GM18507 (cell line): ENCODE measurements at regions not wholly inside any gene's neighbourhood (a gene's known extent, or its start where the extent isn't known, plus 50 kb on each side); places are given as distances from the start of the nearest gene placed in this dataset.
"Not testable (repeated sequence)": the region's sequence is repeated elsewhere in the genome, so short reads cannot be mapped to it uniquely, and the experiment has no call there.

Source experiments
- DNase-seq: peaks from one replicate; pipeline ENCODE4 v3.0.0; 2011; ENCODE audit warnings: low read depth; ENCODE audit not compliant: insufficient read length; ENCODE audit errors: extremely low spot score
- FAIRE-seq: peaks from 2 replicates; lab custom pipeline; 2011; peaks lifted over from hg19 to GRCh38; lab: Jason Lieb, UNC

- not testable (repeated sequence) for FAIRE-seq, DNase-seq
These were observed 210.6 kb upstream of the PLGLB2 start for GRCh38 chr2:87537251-87537671.

GRCh38 chr2:87538268-87538667 is 209.6 kb upstream of the PLGLB2 start:
- FAIRE-seq, DNase-seq: not testable (repeated sequence)

DNA sequence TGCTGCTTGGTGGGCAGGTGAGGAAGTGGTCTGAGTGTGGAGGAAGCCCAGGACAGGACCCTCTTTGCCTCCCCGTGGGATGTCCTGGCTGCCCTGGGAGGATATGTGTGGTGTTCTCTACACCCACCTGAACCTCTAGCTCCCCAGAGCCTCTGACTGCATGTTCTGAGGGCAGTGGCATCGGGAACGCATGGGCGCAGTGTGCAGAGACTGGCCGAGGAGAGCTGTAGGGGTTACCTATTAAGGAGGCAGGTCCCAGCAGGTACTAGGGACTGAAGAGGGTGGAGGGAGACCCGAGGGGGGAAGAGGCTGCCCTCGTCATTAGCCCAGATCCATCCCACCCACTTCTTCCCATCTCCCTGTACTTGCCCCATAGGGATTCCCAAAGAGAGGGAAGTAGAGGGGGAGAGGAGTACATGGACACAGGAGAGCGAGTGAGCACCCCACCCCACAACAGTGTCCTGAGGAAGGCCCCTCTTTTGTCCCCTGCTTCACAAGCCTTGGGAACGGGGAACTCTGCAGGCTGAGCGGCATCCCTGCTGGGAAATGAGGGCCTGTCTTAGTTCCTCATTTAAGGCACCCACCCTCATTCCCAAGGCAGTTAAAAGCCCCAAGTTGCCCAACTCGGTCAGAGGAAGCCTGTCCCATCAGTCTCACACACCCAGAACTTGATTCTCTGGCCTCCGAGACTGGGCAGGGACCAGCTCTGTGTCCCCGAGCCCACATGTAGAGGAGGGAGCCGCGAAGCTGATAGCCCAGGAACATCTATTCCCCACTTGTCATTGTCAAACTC is 208.5 kb upstream of the PLGLB2 start:
- FAIRE-seq, DNase-seq: not testable (repeated sequence)

DNA sequence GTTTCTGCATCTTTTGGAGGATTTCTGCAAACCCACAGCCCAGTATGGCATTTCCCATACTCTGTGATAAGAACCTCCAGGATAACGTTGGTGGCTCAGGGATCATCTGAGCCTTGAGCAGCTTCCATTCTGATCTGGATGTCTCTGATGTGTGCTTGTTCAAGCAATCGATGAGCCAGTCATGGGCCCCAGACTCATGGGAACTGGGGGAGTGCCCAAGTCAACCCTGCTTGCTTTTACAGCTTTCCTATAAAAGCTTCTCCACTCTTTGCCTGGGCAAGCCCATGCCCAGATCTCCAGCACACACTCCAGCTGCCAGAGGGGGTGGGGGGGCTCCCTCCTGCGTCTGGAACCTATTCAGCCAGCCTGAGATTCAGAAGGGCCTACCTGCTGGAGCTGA is 207.6 kb upstream of the PLGLB2 start:
- DNase-seq, FAIRE-seq: not testable (repeated sequence)

DNA sequence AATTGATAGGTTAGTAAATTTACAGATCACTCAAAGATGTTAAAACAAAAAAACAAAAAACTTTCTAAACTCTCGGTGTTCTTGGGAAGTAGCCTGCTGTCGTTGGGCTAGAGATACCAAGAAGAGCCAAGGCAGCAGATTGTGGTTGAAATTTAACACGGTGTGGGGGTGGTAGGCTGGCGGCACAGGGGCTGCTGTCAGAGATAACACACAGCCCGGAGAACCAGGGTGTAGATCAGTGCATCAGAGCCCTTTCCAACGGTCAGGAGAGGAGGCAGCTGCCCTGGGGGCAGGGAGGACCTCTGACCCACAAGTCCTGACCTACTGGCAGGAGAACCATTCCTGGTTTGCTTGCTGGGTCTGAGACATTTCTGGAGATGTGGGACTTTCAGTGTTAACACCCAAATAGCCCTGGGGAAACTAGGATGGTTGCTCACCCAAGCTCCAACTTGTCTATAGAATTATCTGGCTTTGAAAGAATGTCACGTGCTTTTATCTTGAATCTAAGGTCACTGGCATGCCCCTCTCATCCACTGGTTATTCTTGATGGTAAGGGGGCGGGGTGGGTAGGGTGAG is 205.2 kb upstream of the PLGLB2 start:
- FAIRE-seq, DNase-seq: not testable (repeated sequence)

DNA sequence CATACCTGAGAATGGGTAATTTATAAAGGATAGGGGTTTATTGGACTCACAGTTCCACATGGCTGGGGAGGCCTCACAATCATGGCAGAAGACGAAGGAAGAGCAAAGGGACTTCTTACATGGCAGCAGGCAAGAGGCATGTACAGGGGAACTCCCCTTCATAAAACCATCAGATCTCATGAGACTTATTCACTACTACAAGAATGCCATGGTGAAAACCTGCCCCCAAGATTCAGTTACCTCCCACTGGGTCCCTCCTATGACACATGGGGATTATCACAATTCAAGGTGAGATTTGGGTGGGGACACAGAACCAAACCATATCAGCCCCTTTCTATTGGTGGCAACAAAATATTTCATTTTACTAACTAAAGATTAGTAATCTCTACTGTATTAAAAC is 204.1 kb upstream of the PLGLB2 start:
- FAIRE-seq, DNase-seq: not testable (repeated sequence)

- not testable (repeated sequence) for DNase-seq, FAIRE-seq
These were observed 200.8 kb upstream of the PLGLB2 start for GRCh38 chr2:87547106-87547505.

DNA sequence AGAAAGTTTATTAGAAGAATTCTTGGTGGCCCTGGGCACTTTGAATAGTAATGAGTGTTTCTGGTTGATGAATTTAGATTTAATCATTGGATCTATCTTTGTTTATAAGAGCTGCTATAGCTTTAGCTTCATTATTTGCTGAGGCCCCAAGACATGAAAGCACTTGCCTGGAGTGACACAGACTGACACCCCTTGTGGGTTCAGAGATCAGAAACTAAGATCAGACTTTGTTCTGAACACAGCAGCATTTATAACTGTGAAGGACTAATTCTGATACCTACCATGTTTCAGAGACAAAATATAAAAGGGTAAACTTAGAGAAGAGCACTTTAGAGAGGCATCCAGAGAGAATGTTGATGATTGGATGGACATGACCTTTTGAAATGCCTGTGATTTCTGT is 199.9 kb upstream of the PLGLB2 start:
- DNase-seq, FAIRE-seq: not testable (repeated sequence)

GRCh38 chr2:87548681-87549536 is 199.0 kb upstream of the PLGLB2 start:
- FAIRE-seq, DNase-seq: not testable (repeated sequence)

DNA sequence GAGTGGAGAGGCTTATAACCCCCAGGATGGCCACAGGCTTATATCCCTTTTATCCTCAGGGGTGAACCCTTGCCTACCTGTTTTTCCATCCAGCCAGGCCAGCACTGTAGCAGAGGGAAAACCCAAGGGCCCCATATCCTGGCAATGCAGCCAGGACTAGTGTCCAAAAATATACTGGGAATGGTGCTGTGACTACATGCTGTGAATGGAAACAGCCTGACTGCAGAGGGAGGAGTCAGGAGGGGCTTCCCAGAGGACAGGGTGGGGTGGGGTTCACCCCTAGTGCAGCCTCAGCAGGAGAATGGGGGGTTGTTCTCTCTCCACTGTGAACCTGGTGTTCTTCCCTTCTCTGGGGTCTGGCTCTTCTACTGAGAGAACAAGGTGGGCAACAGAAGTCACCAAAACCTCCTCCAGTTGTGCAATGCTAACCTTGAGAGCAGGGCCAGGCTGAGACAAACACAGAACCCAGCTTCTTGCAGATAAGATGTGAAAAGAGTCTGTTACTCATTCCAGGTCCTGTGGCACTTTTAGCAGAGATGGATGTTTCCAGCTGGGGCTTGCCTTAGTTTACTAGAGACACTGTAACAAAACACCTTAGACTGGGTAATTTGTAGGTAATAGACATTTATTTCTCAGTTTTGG is 198.2 kb upstream of the PLGLB2 start:
- FAIRE-seq, DNase-seq: not testable (repeated sequence)

GRCh38 chr2:87554678-87555077 is 193.2 kb upstream of the PLGLB2 start:
- not testable (repeated sequence) for FAIRE-seq

GRCh38 chr2:87555082-87555481 is 192.8 kb upstream of the PLGLB2 start:
- FAIRE-seq, DNase-seq: not testable (repeated sequence)

More at GRCh38 chr2:87554678-87555077, 193.2 kb upstream of the PLGLB2 start:
- not testable (repeated sequence) for DNase-seq

GRCh38 chr2:87559001-87559400 is 188.9 kb upstream of the PLGLB2 start:
- FAIRE-seq, result not testable (repeated sequence)

DNA sequence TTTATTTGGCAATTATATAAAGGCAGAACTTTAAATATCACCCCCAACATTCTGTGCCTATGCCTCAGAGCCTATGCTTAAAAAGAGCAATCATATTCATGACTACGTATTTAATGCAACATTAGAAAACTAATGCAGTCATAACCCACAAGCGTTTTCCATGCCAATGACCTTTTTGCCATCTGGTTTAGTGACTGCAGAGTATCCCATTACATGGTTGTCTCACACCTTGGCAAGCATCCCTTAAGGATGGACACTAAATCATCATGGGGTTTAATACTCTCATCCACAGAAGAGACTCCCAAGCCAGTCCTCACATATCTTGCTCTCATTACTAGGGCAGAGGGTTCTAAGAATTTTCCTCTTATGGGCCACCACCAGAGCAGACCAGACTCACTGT is 188.2 kb upstream of the PLGLB2 start:
- DNase-seq, FAIRE-seq: not testable (repeated sequence)

More at GRCh38 chr2:87559001-87559400, 188.9 kb upstream of the PLGLB2 start:
- DNase-seq, result not testable (repeated sequence)

GRCh38 chr2:87565116-87565515 is 182.8 kb upstream of the PLGLB2 start:
- not testable (repeated sequence) for FAIRE-seq, DNase-seq

DNA sequence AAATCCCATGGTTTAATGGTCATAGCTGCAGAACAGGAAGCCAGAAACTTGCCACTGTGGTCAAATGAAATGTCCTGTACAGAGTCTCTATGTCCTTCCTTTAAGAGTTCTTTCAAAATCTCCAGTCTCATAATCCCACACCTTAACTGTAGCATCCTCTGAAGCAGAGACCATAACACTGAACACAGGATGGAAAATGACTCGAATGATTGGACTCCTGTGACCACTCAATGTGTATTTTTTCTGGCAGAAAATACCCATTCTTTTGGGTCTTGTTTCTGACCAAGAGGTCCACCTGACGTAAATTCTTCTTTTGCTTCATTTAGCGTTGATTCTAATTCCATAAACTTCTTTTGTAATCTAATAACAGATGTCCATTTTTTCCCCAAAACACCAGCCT is 181.4 kb upstream of the PLGLB2 start:
- FAIRE-seq, DNase-seq: not testable (repeated sequence)

DNA sequence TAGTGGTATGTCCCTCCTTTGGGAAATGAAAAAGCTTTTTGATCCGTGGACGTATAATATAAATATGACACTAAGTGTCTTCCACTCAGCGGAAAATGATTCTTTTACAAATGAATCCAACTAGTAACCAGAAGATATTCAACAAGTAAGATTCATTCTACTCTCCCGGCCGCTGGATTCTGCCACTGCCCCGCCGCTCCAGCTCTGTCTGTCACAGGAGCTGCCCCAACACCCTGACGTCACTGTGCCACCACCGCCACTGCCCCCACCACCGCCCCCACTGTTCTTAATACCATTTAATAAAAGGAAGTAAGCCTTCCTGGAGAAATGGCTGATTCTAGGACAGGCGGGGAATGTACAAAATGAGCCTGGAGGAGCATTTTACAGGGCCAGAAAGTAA is 180.8 kb upstream of the PLGLB2 start:
- not testable (repeated sequence) for FAIRE-seq, DNase-seq

- DNase-seq, FAIRE-seq: not testable (repeated sequence)
These were observed 180.0 kb upstream of the PLGLB2 start for GRCh38 chr2:87567912-87568311.
